ENCODE measurements at regions not wholly inside any gene's neighbourhood (a gene's known extent, or its start where the extent isn't known, plus 50 kb on each side); places are given as distances from the start of the nearest gene placed in this dataset.

- DNase-seq, result no peak
Observed at GRCh38 chr13:111411919-111412650, 91.6 kb downstream of the TEX29 start.

- no peak for DNase-seq
Observed at GRCh38 chr13:111413407-111414187, 93.2 kb downstream of the TEX29 start.

- DNase-seq, result no peak
Observed at GRCh38 chr13:111414341-111414740, 93.9 kb downstream of the TEX29 start.

GRCh38 chr13:111415246-111415645 lies 94.8 kb downstream of the TEX29 start:
- no peak for DNase-seq

- no peak for DNase-seq
Observed at GRCh38 chr13:111415765-111416164, 95.3 kb downstream of the TEX29 start.

GRCh38 chr13:111418101-111418500 lies 97.7 kb downstream of the TEX29 start:
- DNase-seq, result no peak

GRCh38 chr13:111420113-111420876 lies 99.9 kb downstream of the TEX29 start:
- no peak for DNase-seq

GRCh38 chr13:111421216-111421615 lies 100.8 kb downstream of the TEX29 start:
- DNase-seq, result no peak

GRCh38 chr13:111422348-111422747 lies 101.9 kb downstream of the TEX29 start:
- DNase-seq, result peak in 6 of 58 donors; percentile 6 to 32 (median 12)

GRCh38 chr13:111423168-111423785 lies 102.8 kb downstream of the TEX29 start:
- DNase-seq, result no peak

- DNase-seq, result no peak
Observed at GRCh38 chr13:111424134-111424533, 103.7 kb downstream of the TEX29 start.

- DNase-seq, result no peak
Observed at GRCh38 chr13:111425326-111425725, 104.9 kb downstream of the TEX29 start.

GRCh38 chr13:111429064-111429558 lies 108.7 kb downstream of the TEX29 start:
- DNase-seq, result peak in 16 of 58 donors; percentile 5 to 47 (median 17)

- DNase-seq, result no peak
Observed at GRCh38 chr13:111431206-111431605, 110.8 kb downstream of the TEX29 start.

GRCh38 chr13:111434578-111435159 lies 114.2 kb downstream of the TEX29 start:
- DNase-seq, result no peak

- no peak for DNase-seq
Observed at GRCh38 chr13:111436446-111436845, 116.0 kb downstream of the TEX29 start.

- DNase-seq, result no peak
Observed at GRCh38 chr13:111437417-111437816, 117.0 kb downstream of the TEX29 start.

GRCh38 chr13:111437856-111438547 lies 117.6 kb downstream of the TEX29 start:
- DNase-seq, result no peak

GRCh38 chr13:111440492-111440891 lies 120.0 kb downstream of the TEX29 start:
- DNase-seq, result peak in 1 of 58 donors; percentile 3

- DNase-seq, result no peak
Observed at GRCh38 chr13:111443981-111444380, 123.5 kb downstream of the TEX29 start.
